ENCODE measurements at regions not wholly inside any gene's neighbourhood (a gene's known extent, or its start where the extent isn't known, plus 50 kb on each side); places are given as distances from the start of the nearest gene placed in this dataset.

GRCh38 chr10:105702211-105702610 is 1061.1 kb downstream of the SORCS3 start:
- no peak for DNase-seq

- no peak for DNase-seq
Measured at GRCh38 chr10:105700218-105700617, 1059.1 kb downstream of the SORCS3 start.

GRCh38 chr10:105699504-105699903 is 1058.4 kb downstream of the SORCS3 start:
- DNase-seq, result no peak

- no peak for DNase-seq
Measured at GRCh38 chr10:105698592-105698991, 1057.5 kb downstream of the SORCS3 start.

- DNase-seq, result no peak
Measured at GRCh38 chr10:105697290-105697780, 1056.2 kb downstream of the SORCS3 start.

- DNase-seq, result no peak
Measured at GRCh38 chr10:105691811-105692210, 1050.7 kb downstream of the SORCS3 start.

- DNase-seq, result no peak
Measured at GRCh38 chr10:105682911-105683310, 1041.8 kb downstream of the SORCS3 start.

GRCh38 chr10:105681051-105681450 is 1040.0 kb downstream of the SORCS3 start:
- no peak for DNase-seq

- no peak for DNase-seq
Measured at GRCh38 chr10:105679781-105680180, 1038.7 kb downstream of the SORCS3 start.

GRCh38 chr10:105675333-105675732 is 1034.2 kb downstream of the SORCS3 start:
- no peak for DNase-seq

- DNase-seq, result no peak
Measured at GRCh38 chr10:105674448-105674847, 1033.4 kb downstream of the SORCS3 start.

GRCh38 chr10:105658696-105659095 is 1017.6 kb downstream of the SORCS3 start:
- no peak for DNase-seq

GRCh38 chr10:105656856-105657255 is 1015.8 kb downstream of the SORCS3 start:
- no peak for DNase-seq

- DNase-seq, result no peak
Measured at GRCh38 chr10:105650306-105650705, 1009.2 kb downstream of the SORCS3 start.

- no peak for DNase-seq
Measured at GRCh38 chr10:105647354-105647753, 1006.3 kb downstream of the SORCS3 start.

GRCh38 chr10:105644978-105645377 is 1003.9 kb downstream of the SORCS3 start:
- no peak for DNase-seq

- no peak for DNase-seq
Measured at GRCh38 chr10:105644559-105644958, 1003.5 kb downstream of the SORCS3 start.

- no peak for DNase-seq
Measured at GRCh38 chr10:105644091-105644490, 1003.0 kb downstream of the SORCS3 start.

GRCh38 chr10:105643660-105644059 is 1002.6 kb downstream of the SORCS3 start:
- no peak for DNase-seq

GRCh38 chr10:105634281-105634680 is 993.2 kb downstream of the SORCS3 start:
- no peak for DNase-seq

- no peak for DNase-seq
Measured at GRCh38 chr10:105615715-105616365, 974.8 kb downstream of the SORCS3 start.

GRCh38 chr10:105611244-105611798 is 970.2 kb downstream of the SORCS3 start:
- DNase-seq, result no peak

- DNase-seq, result no peak
Measured at GRCh38 chr10:105609451-105609850, 968.4 kb downstream of the SORCS3 start.

- DNase-seq, result no peak
Measured at GRCh38 chr10:105605918-105606317, 964.8 kb downstream of the SORCS3 start.

- no peak for DNase-seq
Measured at GRCh38 chr10:105605104-105605503, 964.0 kb downstream of the SORCS3 start.
